OCI-LY7 (cell line): ENCODE measurements at regions not wholly inside any gene's neighbourhood (a gene's known extent, or its start where the extent isn't known, plus 50 kb on each side); places are given as distances from the start of the nearest gene placed in this dataset.

Experiments used
- BruUV-seq: library from RNA; stranded (reverse); fragments of 400-500 nt; replicated peaks from 2 replicates; lab custom pipeline; 2021; lab: Mats Ljungman, UMichigan
- CTCF ChIA-PET: fragments of 300-600 bp; sonication (Branson Sonifier 250); formaldehyde crosslinking; loops from one replicate; lab custom pipeline; 2022; ENCODE audit warnings: antibody characterized with exemption; ENCODE audit not compliant: unreplicated experiment; lab: Charles Lee
- POLR2A ChIA-PET: fragments of 300-600 bp; sonication (Branson Sonifier 250); formaldehyde crosslinking; loops from one replicate; lab custom pipeline; 2022; ENCODE audit warnings: antibody characterized with exemption; lab: Charles Lee
- DNase-seq: peaks from one replicate; pipeline ENCODE4 v3.0.0-alpha.2; 2015; ENCODE audit warnings: low spot score
- H2AFZ ChIP-seq: fragments of 200-600 bp; sonication (generic), shearing (Covaris generic); 2 replicates; pipeline ENCODE4 v1.6.1; 2014; ENCODE audit warnings: mild to moderate bottlenecking, antibody characterized with exemption, low read length, moderate library complexity
- H3K27ac ChIP-seq: fragments of 200-600 bp; sonication (generic); 2 replicates; pipeline ENCODE4 v1.5.1; 2014; ENCODE audit warnings: mixed run types, low read depth, mild to moderate bottlenecking, moderate library complexity, low read length, inconsistent platforms; ENCODE audit not compliant: poor library complexity, severe bottlenecking
- H3K36me3 ChIP-seq: fragments of 200-600 bp; sonication (generic); 2 replicates; pipeline ENCODE4 v1.6.1; 2014; ENCODE audit warnings: mild to moderate bottlenecking, antibody characterized with exemption, low read length, moderate library complexity, mixed read lengths; ENCODE audit not compliant: insufficient read depth
- H3K4me1 ChIP-seq: fragments of 200-600 bp; sonication (generic); 2 replicates; pipeline ENCODE4 v1.5.1; 2014; ENCODE audit warnings: mild to moderate bottlenecking, low read length; ENCODE audit not compliant: insufficient read depth, poor library complexity, severe bottlenecking
- H3K4me2 ChIP-seq: fragments of 200-600 bp; sonication (generic); 2 replicates; pipeline ENCODE4 v1.6.1; 2014; ENCODE audit warnings: mild to moderate bottlenecking, low read length
- H3K4me3 ChIP-seq: fragments of 200-600 bp; sonication (generic); 2 replicates; pipeline ENCODE4 v1.5.1; 2014; ENCODE audit warnings: mild to moderate bottlenecking, low read depth, low read length; ENCODE audit not compliant: poor library complexity, severe bottlenecking
- H3K79me2 ChIP-seq: fragments of 200-600 bp; sonication (generic); 2 replicates; pipeline ENCODE4 v1.6.1; 2016; ENCODE audit warnings: low read depth, mild to moderate bottlenecking, low read length, moderate library complexity, mixed read lengths; ENCODE audit not compliant: insufficient read depth
- H3K9me2 ChIP-seq: fragments of 200-600 bp; sonication (generic); 2 replicates; pipeline ENCODE4 v1.6.1; 2016; ENCODE audit warnings: mild to moderate bottlenecking, low read length, mixed read lengths; ENCODE audit not compliant: insufficient read depth
- H3K9me3 ChIP-seq: fragments of 200-600 bp; sonication (generic); 2 replicates; pipeline ENCODE4 v1.6.1; 2014; ENCODE audit warnings: mild to moderate bottlenecking, mixed run types, low read length, mixed read lengths
- H4K20me1 ChIP-seq: fragments of 200-600 bp; sonication (generic); 2 replicates; pipeline ENCODE4 v1.6.1; 2014; ENCODE audit warnings: mild to moderate bottlenecking, antibody characterized with exemption, low read length, moderate library complexity, mixed read lengths; ENCODE audit not compliant: insufficient read depth
- EZH2phosphoT487 ChIP-seq: fragments of 200-600 bp; sonication (generic); IDR thresholded peaks from 2 replicates; pipeline ENCODE4 v1.6.1; 2018; ENCODE audit warnings: low read depth, borderline replicate concordance, mild to moderate bottlenecking, mixed run types, antibody characterized with exemption, low read length, moderate library complexity, mixed read lengths
- intact Hi-C: fragments of 100-400 bp; cut with micrococcal nuclease; formaldehyde crosslinking; loops from one replicate; pipeline ENCODE4 v1.10.0; 2022; ENCODE audit not compliant: unreplicated experiment
- TF ChIP-seq, protein P1 (sequence below): fragments of 200-600 bp; sonication (generic); conservative IDR thresholded peaks from 2 replicates; pipeline ENCODE4 v1.5.1; 2014; ENCODE audit warnings: mild to moderate bottlenecking, antibody characterized with exemption, low read length, moderate library complexity, mixed read lengths

DNA sequence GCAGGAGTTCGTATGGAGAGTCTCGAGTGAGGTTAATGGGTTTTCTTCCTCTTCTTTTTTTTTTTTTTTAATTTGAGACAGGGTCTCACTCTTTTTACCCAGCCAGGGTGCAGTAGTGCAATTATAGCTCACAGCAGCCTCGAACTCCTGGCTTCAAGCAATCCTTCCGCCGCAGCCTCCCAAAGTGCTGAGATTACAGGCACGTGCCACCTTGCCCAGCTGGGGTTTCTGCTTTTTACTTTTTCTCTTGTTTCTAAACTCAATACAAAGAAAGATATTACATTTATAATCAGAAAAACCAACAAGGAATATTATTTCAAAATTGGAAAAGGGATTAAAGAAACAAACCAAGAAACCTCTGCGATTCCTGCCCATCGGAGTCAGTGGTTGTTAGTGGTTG lies 175.9 kb downstream of the SEC14L1 start:
- TF ChIP-seq, protein P1, sequence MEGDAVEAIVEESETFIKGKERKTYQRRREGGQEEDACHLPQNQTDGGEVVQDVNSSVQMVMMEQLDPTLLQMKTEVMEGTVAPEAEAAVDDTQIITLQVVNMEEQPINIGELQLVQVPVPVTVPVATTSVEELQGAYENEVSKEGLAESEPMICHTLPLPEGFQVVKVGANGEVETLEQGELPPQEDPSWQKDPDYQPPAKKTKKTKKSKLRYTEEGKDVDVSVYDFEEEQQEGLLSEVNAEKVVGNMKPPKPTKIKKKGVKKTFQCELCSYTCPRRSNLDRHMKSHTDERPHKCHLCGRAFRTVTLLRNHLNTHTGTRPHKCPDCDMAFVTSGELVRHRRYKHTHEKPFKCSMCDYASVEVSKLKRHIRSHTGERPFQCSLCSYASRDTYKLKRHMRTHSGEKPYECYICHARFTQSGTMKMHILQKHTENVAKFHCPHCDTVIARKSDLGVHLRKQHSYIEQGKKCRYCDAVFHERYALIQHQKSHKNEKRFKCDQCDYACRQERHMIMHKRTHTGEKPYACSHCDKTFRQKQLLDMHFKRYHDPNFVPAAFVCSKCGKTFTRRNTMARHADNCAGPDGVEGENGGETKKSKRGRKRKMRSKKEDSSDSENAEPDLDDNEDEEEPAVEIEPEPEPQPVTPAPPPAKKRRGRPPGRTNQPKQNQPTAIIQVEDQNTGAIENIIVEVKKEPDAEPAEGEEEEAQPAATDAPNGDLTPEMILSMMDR = no peak
- no peak for TF ChIP-seq EZH2phosphoT487

DNA sequence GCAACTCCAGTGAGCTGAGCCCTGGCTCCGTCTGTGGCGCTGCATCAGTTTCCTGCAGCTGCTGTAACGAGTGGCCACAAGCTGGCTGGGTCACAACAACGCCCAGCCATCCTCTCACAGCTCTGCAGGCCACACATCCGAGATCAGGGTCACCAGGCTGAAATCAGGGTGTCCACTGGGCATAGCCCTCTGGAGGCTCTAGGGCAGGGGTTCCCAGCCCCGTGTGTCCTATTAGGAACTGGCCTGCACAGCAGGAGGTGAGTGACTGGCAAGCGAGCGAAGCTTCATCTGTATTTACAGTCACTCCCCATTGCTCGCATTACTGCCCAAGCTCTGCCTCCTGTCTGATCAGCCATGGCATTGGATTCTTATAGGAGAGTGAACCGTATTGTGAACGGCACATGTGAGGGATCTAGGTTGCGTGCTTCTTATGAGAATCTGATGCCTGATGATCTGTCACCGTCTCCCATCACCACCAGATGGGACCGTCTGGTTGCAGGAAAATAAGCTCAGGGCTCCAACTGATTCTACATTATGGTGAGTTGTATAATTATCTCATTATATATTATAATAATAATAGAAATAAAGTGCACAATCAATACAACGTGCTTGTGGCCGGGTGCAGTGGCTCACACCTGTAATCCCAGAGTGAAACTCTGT lies 176.5 kb downstream of the SEC14L1 start:
- intact Hi-C loops = no loop called here
- Histone ChIP-seq H3K9me2 (no peaks in the 10 kb centered on the region), H3K27ac (no peak overlapping the region), H3K9me3 (no peaks in the 10 kb centered on the region), H3K4me1 (peaks cover 54% of the 10 kb centered on the region), H3K79me2 (peaks cover 6% of the 10 kb centered on the region; the same call in 1 of the 2 replicates), H3K36me3 (no peaks in the 10 kb centered on the region), H3K4me3 (no peak overlapping the region), H2AFZ (no peak overlapping the region), H4K20me1 (no peaks in the 10 kb centered on the region), H3K4me2 (no peak overlapping the region)
- no TSS peak for BruUV-seq
- TF ChIP-seq, protein P1 = no peak
- TF ChIP-seq EZH2phosphoT487 = no peak
- ChIA-PET POLR2A (interaction anchor here (0.6 to 0.7 kb wide), 2 partner anchors 74 to 259 kb away, joined by 5 read pairs; no protein-coding TSS in a partner anchor), CTCF (no interaction called here)
- DNase-seq = no peak

More for the DNA sequence above, 175.9 kb downstream of the SEC14L1 start:
- Histone ChIP-seq H3K36me3 (no peaks in the 10 kb centered on the region), H4K20me1 (no peaks in the 10 kb centered on the region), H3K4me1 (peaks cover 54% of the 10 kb centered on the region), H3K27ac (no peak overlapping the region), H3K4me3 (no peak overlapping the region), H3K9me3 (no peaks in the 10 kb centered on the region), H3K79me2 (peaks cover under 1% of the 10 kb centered on the region; the same call in 1 of the 2 replicates), H3K4me2 (no peak overlapping the region), H2AFZ (no peak overlapping the region), H3K9me2 (no peaks in the 10 kb centered on the region)
- POLR2A ChIA-PET = interaction anchor here (0.6 to 0.7 kb wide), 2 partner anchors 75 to 259 kb away, joined by 5 read pairs; no protein-coding TSS in a partner anchor
- BruUV-seq = no TSS peak
- DNase-seq = no peak
- CTCF ChIA-PET = no interaction called here
- intact Hi-C loops = no loop called here

DNA sequence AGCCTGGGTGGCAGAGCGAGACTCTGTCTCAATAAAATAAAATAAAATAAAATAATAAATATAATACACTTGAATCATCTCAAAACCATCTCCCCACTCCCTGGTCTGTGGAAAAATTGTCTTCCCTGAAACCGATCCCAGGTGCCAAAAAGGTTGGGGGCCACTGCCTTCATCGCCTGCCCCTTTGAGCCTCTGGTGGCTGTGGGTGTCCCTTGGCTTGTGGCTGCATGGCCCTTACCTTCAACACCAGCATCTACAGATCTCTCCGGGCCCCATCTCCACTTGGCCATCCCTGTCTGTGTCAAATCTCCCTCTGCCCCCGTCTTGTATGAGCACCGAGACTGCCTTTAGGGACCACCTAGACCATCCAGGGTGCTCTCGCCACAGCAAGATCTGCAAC lies 177.3 kb downstream of the SEC14L1 start:
- DNase-seq = no peak
- H2AFZ ChIP-seq = no peak overlapping the region
- intact Hi-C loops = no loop called here
- H4K20me1 ChIP-seq = no peaks in the 10 kb centered on the region
- TF ChIP-seq, protein P1 = no peak
- TF ChIP-seq EZH2phosphoT487 = no peak
- no peaks in the 10 kb centered on the region for H3K36me3 ChIP-seq
- no peaks in the 10 kb centered on the region for H3K9me2 ChIP-seq
- no peaks in the 10 kb centered on the region for H3K9me3 ChIP-seq
- H3K4me2 ChIP-seq = no peak overlapping the region
- ChIA-PET POLR2A (no interaction called here), CTCF (no interaction called here)
- H3K79me2 ChIP-seq = peaks cover 10% of the 10 kb centered on the region; the same call in 1 of the 2 replicates
- BruUV-seq = no TSS peak
- H3K27ac ChIP-seq = no peak overlapping the region
- H3K4me1 ChIP-seq = peaks cover 62% of the 10 kb centered on the region
- H3K4me3 ChIP-seq = no peak overlapping the region
